Lung (tissue), 11 donors: ENCODE measurements at regions not wholly inside any gene's neighbourhood (a gene's known extent, or its start where the extent isn't known, plus 50 kb on each side); places are given as distances from the start of the nearest gene placed in this dataset.
A peak's percentile ranks its signal among the peaks of the same experiment; 100 is the strongest.
"Not testable (repeated sequence)": the region's sequence is repeated elsewhere in the genome, so short reads cannot be mapped to it uniquely, and the experiment has no call there.

Experiments
- ATAC-seq: fragments of 200-7000 bp; cut with Tn5 transposase; one replicate; pipeline ENCODE4 v1.9.1; 2020; ENCODE audit warnings: moderate number of reproducible peaks; ENCODE audit not compliant: insufficient read depth, low FRiP score
- DNase-seq, 3 donors: peaks; one replicate each; pipeline ENCODE4 v3.0.0-alpha.2; 2013 to 2017
- H3K27ac ChIP-seq, 2 donors: one replicate each; pipeline ENCODE4 v1.5.1; 2013; ENCODE audit warnings: mild to moderate bottlenecking in 2 of 2, moderate library complexity in 2 of 2, control low read depth in 1 of 2, inconsistent platforms in 1 of 2, low read depth in 1 of 2, low read length in 1 of 2
- H3K27me3 ChIP-seq, 3 donors: one replicate each; pipeline ENCODE4 v1.5.1; 2013; ENCODE audit warnings: low read length in 2 of 3; ENCODE audit not compliant: control insufficient read depth in 3 of 3, insufficient read depth in 3 of 3
- H3K36me3 ChIP-seq, 4 donors: one replicate each; pipeline ENCODE4 v1.5.1; 2013; ENCODE audit warnings: low read length in 4 of 4, mild to moderate bottlenecking in 1 of 4, moderate library complexity in 1 of 4; ENCODE audit not compliant: control insufficient read depth in 4 of 4, insufficient read depth in 4 of 4
- H3K4me1 ChIP-seq, 5 donors: one replicate each; pipeline ENCODE4 v1.5.1; 2013; ENCODE audit warnings: low read length in 5 of 5, mild to moderate bottlenecking in 2 of 5, moderate library complexity in 1 of 5; ENCODE audit not compliant: control insufficient read depth in 5 of 5, insufficient read depth in 5 of 5
- H3K4me3 ChIP-seq: one replicate; pipeline ENCODE4 v1.5.1; 2013; ENCODE audit warnings: mild to moderate bottlenecking, control low read depth, moderate library complexity
- H3K9ac ChIP-seq, 2 donors: one replicate each; pipeline ENCODE4 v1.5.1; 2013; ENCODE audit warnings: low read length in 2 of 2, control low read depth in 1 of 2; ENCODE audit not compliant: insufficient read depth in 1 of 2
- H3K9me3 ChIP-seq, 4 donors: one replicate each; pipeline ENCODE4 v1.5.1; 2013; ENCODE audit warnings: low read length in 3 of 4, mild to moderate bottlenecking in 1 of 4, moderate library complexity in 1 of 4; ENCODE audit not compliant: control insufficient read depth in 4 of 4, insufficient read depth in 3 of 4
- WGBS, 2 donors: extraction: QIAGEN DNeasy Blood & Tissue Kit; methylation state at CpG; one replicate each; pipeline ENCODE4 v1.1.7; 2013; 5-methylcytosine and 5-hydroxymethylcytosine counted together
- TF ChIP-seq, protein P1 (sequence below): IDR thresholded peaks from 2 replicates; pipeline ENCODE4 v1.5.1; 2012; ENCODE audit warnings: mild to moderate bottlenecking; ENCODE audit errors: control extremely low read depth, extremely low read depth
- donor health status: control.
- donor health status: control.
- donor health status: Bipolar disorder and iron deficiency.
- donor health status: healthy.
- donor health status: DM: yes; HTN: yes; CAD: no.

GRCh38 chr2:7633566-7634153 is 716.4 kb downstream of the RNF144A start:
- H3K4me3 ChIP-seq, result no peak overlapping the region
- H3K36me3 ChIP-seq, result no peaks in the 10 kb centered on the region
- DNase-seq, result peak; percentile 42 to 70 (median 45)
- ATAC-seq, result no peak
- WGBS, 2 donors, result 45 to 76% methylated on average over 7 of the region's 7 CpGs
- H3K9ac ChIP-seq, result no peak overlapping the region
- TF ChIP-seq, protein P1, sequence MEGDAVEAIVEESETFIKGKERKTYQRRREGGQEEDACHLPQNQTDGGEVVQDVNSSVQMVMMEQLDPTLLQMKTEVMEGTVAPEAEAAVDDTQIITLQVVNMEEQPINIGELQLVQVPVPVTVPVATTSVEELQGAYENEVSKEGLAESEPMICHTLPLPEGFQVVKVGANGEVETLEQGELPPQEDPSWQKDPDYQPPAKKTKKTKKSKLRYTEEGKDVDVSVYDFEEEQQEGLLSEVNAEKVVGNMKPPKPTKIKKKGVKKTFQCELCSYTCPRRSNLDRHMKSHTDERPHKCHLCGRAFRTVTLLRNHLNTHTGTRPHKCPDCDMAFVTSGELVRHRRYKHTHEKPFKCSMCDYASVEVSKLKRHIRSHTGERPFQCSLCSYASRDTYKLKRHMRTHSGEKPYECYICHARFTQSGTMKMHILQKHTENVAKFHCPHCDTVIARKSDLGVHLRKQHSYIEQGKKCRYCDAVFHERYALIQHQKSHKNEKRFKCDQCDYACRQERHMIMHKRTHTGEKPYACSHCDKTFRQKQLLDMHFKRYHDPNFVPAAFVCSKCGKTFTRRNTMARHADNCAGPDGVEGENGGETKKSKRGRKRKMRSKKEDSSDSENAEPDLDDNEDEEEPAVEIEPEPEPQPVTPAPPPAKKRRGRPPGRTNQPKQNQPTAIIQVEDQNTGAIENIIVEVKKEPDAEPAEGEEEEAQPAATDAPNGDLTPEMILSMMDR, result no peak
- no peak overlapping the region for H3K27ac ChIP-seq
- H3K9me3 ChIP-seq, result no peaks in the 10 kb centered on the region
- no peaks in the 10 kb centered on the region for H3K27me3 ChIP-seq
- peaks cover 0 to 8% (median 0%) of the 10 kb centered on the region in 5 donors for H3K4me1 ChIP-seq

- no peak overlapping the region for H3K4me3 ChIP-seq
- peaks cover 0 to 8% (median 0%) of the 10 kb centered on the region in 5 donors for H3K4me1 ChIP-seq
- no peak overlapping the region for H3K27ac ChIP-seq
- H3K9ac ChIP-seq, result no peak overlapping the region
- H3K36me3 ChIP-seq, result no peaks in the 10 kb centered on the region
- no peaks in the 10 kb centered on the region for H3K9me3 ChIP-seq
- ATAC-seq (no peak), DNase-seq (no peak)
- TF ChIP-seq, protein P1, result no peak
- 76 to 77% methylated on average over 7 of the region's 7 CpGs for WGBS, 2 donors
- H3K27me3 ChIP-seq, result no peaks in the 10 kb centered on the region
These were observed 717.2 kb downstream of the RNF144A start for GRCh38 chr2:7634409-7634808.

DNA sequence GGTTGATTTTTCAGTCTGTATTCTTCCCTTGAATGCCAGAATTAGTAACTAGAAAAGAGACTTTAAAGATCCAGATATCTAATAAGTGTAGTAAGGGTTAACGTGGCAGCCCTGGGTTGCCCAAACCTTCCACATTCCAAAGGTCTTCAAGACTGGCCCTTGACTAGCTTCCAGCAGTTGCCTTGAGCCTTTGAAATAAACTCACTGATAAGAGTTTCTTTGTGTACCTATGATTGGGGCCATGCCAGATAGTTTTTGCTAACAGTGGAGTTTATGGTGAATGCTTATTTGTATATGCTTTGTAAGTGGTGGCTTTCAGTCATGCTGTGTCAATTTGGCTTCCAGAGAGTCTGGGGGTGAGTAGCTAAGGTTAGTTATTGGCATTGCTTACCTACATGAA is 722.3 kb downstream of the RNF144A start:
- H3K36me3 ChIP-seq, result no peaks in the 10 kb centered on the region
- 57 to 76% methylated on average over 1 of the region's 1 CpG for WGBS, 2 donors
- H3K27me3 ChIP-seq, result no peaks in the 10 kb centered on the region
- TF ChIP-seq, protein P1, result no peak
- peaks cover 0 to 7% (median 0%) of the 10 kb centered on the region in 4 donors for H3K9me3 ChIP-seq
- no peak overlapping the region for H3K4me3 ChIP-seq
- H3K27ac ChIP-seq, result no peak overlapping the region
- no peaks in the 10 kb centered on the region for H3K4me1 ChIP-seq
- DNase-seq (peak; percentile 30 to 72 (median 32)), ATAC-seq (no peak)
- no peak overlapping the region for H3K9ac ChIP-seq

GRCh38 chr2:7641272-7641671 is 724.1 kb downstream of the RNF144A start:
- not testable (repeated sequence) for H3K36me3 ChIP-seq, H3K9me3 ChIP-seq, H3K4me1 ChIP-seq, H3K27ac ChIP-seq, H3K4me3 ChIP-seq, H3K9ac ChIP-seq, DNase-seq, H3K27me3 ChIP-seq, ATAC-seq
- WGBS, 2 donors, result 88 to 93% methylated on average over 3 of the region's 3 CpGs
